Fibroblast of mammary gland (primary cell): ENCODE measurements at regions not wholly inside any gene's neighbourhood (a gene's known extent, or its start where the extent isn't known, plus 50 kb on each side); places are given as distances from the start of the nearest gene placed in this dataset.
A peak's percentile ranks its signal among the peaks of the same experiment; 100 is the strongest.
"Not testable (repeated sequence)": the region's sequence is repeated elsewhere in the genome, so short reads cannot be mapped to it uniquely, and the experiment has no call there.

ENCODE experiments used
- DNase-seq: peaks from one replicate; pipeline ENCODE4 v3.0.0-alpha.2; 2010; ENCODE audit warnings: low read depth
- H3K4me3 ChIP-seq: 2 replicates; pipeline ENCODE4 v1.5.1; 2011; ENCODE audit warnings: low read depth, mild to moderate bottlenecking, low read length, moderate library complexity; ENCODE audit not compliant: control insufficient read depth
- TF ChIP-seq, protein P1 (sequence below): conservative IDR thresholded peaks from 2 replicates; pipeline ENCODE4 v1.5.1; 2011; ENCODE audit warnings: low read depth, low read length, inconsistent platforms; ENCODE audit not compliant: control insufficient read depth, insufficient read depth

DNA sequence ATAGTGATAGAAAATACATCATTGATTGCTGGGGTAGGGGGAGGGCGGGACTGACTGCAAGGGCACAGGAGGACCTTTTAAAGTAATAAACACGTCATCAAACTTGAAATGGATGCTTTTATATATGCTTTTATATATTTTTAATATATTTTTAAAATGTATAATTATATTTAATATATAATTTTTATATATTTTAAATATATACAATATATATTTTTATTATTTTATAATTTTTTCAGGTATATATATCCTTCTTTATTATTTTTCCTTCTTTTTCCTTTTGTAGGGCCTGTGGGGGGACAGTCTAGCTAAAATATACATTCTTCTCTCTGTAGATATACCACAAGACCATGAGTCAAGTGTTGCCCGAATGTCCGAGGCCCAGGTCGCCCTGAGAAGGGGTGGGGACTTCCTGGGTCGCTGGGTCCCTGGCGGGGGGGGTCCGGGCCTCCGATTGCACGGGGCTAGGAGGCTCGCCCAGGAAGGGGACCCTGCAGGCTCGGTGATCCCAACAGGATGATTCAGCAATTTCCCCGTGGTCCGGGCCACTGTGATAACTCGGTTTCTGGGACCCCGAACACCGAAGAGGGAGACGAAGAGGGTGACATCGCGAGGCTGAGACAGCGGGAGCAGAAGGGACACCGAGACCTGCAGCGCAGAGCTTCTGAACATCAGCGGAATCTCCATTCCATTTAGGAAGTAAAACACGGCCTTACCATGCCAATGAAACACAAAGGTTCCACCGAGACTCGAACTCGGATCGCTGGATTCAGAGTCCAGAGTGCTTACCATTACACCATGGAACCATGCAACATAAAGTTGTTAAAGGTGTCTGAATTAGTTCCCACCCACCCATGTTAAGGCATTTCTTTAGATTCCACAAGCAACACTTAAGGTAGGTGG lies 112.5 kb upstream of the NBPF11 start:
- H3K4me3 ChIP-seq, result peak overlapping the region; percentile 59
- TF ChIP-seq, protein P1, sequence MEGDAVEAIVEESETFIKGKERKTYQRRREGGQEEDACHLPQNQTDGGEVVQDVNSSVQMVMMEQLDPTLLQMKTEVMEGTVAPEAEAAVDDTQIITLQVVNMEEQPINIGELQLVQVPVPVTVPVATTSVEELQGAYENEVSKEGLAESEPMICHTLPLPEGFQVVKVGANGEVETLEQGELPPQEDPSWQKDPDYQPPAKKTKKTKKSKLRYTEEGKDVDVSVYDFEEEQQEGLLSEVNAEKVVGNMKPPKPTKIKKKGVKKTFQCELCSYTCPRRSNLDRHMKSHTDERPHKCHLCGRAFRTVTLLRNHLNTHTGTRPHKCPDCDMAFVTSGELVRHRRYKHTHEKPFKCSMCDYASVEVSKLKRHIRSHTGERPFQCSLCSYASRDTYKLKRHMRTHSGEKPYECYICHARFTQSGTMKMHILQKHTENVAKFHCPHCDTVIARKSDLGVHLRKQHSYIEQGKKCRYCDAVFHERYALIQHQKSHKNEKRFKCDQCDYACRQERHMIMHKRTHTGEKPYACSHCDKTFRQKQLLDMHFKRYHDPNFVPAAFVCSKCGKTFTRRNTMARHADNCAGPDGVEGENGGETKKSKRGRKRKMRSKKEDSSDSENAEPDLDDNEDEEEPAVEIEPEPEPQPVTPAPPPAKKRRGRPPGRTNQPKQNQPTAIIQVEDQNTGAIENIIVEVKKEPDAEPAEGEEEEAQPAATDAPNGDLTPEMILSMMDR, result no peak
- peak; percentile 91 for DNase-seq

GRCh38 chr1:148263906-148264255 lies 111.8 kb upstream of the NBPF11 start:
- H3K4me3 ChIP-seq, result peak overlapping the region; percentile 59
- DNase-seq, result no peak
- TF ChIP-seq, protein P1, result no peak

- TF ChIP-seq, protein P1, result no peak
- DNase-seq, result peak; percentile 90
- peak overlapping the region; percentile 59 for H3K4me3 ChIP-seq
Measured at GRCh38 chr1:148263128-148263905, 111.2 kb upstream of the NBPF11 start.

- H3K4me3 ChIP-seq, DNase-seq: not testable (repeated sequence)
Measured at GRCh38 chr1:148261684-148262083, 109.6 kb upstream of the NBPF11 start.

DNA sequence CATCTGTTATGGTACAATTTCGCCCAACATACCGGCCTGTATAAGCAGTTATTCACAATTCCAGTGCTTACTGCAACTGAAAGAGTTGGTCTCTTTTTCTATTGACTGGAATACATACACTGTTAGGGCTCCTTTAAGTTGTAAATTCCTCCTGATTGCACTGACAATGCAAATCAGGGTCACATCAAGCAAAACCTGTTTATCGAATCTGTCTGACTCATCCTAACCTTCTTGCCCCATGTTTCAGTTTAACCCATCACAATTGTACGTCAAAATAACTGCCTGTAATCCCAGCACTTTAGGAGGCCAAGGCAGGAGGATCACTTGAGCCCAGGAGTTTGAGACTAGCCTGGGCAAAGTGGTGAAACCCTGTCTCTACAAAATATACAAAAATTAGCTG lies 105.8 kb upstream of the NBPF11 start:
- not testable (repeated sequence) for DNase-seq, H3K4me3 ChIP-seq

DNA sequence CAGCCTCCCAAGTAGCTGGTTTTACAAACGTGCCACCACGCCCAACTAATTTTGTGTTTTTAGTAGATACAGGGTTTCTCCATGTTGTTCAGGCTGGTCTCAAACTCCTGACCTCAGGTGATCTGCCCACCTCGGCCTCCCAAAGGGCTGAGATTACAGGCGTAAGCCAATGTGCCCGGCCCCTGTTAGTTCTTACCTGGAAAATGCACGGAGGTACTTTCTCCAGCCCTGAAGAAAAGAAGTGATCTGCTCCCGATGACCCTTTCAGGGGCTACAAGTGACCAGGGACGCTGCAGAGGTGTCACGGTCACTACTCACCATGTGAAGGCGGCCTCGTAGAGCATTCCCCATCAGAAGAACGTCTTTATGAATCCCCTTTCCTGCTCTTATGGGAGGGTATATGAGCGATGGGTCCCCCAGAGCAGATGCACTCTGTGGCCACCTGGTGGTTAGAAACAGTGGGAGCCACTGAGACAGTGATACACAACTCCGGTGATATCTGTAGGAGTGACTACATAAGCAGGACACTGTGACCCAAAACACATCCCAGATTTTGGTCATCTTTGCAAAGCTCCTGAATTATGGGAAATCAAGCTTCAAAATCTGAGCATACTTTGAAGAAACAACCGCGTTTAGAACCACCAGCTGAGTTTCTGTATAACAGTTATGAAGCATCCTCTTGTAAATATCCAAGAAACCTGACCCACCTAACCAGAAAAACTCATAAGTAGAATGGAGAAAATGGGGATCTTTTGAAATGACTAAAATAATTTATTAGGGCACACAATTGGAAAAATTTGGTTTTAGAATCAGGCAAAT lies 102.7 kb upstream of the NBPF11 start:
- TF ChIP-seq, protein P1, result peak; percentile 54
- not testable (repeated sequence) for H3K4me3 ChIP-seq, DNase-seq

GRCh38 chr1:148253808-148254207 lies 101.7 kb upstream of the NBPF11 start:
- H3K4me3 ChIP-seq, DNase-seq: not testable (repeated sequence)

GRCh38 chr1:148248798-148249197 lies 96.7 kb upstream of the NBPF11 start:
- DNase-seq, H3K4me3 ChIP-seq: not testable (repeated sequence)

GRCh38 chr1:148246258-148246861 lies 94.3 kb upstream of the NBPF11 start:
- not testable (repeated sequence) for H3K4me3 ChIP-seq, DNase-seq

- H3K4me3 ChIP-seq, DNase-seq: not testable (repeated sequence)
Measured at GRCh38 chr1:148245843-148246242, 93.8 kb upstream of the NBPF11 start.

GRCh38 chr1:148245443-148245842 lies 93.4 kb upstream of the NBPF11 start:
- not testable (repeated sequence) for DNase-seq, H3K4me3 ChIP-seq

- not testable (repeated sequence) for DNase-seq, H3K4me3 ChIP-seq
Measured at GRCh38 chr1:148233250-148233649, 81.2 kb upstream of the NBPF11 start.
